ENCODE measurements at regions not wholly inside any gene's neighbourhood (a gene's known extent, or its start where the extent isn't known, plus 50 kb on each side); places are given as distances from the start of the nearest gene placed in this dataset.

- peaks cover 0 to 37% (median 17%) of the 10 kb centered on the region in 3 experiments; a peak in 6 of 7 replicates for H3K36me3 Mint-ChIP-seq (ENCODE audit: insufficient read depth in 1 of 3, low read depth in 3 of 3)
Measured at GRCh38 chr2:234739061-234739460, 212.8 kb upstream of the SH3BP4 start.

More at GRCh38 chr2:234739061-234739460, 212.8 kb upstream of the SH3BP4 start:
- H3K23me2 ChIP-seq (ENCODE audit: insufficient read length, low read depth, low read length, poor library complexity, severe bottlenecking): no peaks in the 10 kb centered on the region
- H3K4me1 ChIP-seq (ENCODE audit: insufficient read depth, low read length): no peaks in the 10 kb centered on the region
- Mint-ChIP-seq H3K4me3 (no peak overlapping the region), H3K4me1 (peaks cover 18 to 31% of the 10 kb centered on the region in 2 experiments), H3K27ac (no peak overlapping the region), H3K9me3 (peaks cover 17 to 25% of the 10 kb centered on the region in 2 experiments), H3K27me3 (ENCODE audit: low read depth) (peaks cover 2% of the 10 kb centered on the region; the same call in 1 of the 2 replicates)
- no peak overlapping the region for H2BK20ac ChIP-seq (ENCODE audit: low read depth, low read length, poor library complexity, severe bottlenecking)
- no peaks in the 10 kb centered on the region for H3K79me2 ChIP-seq (ENCODE audit: insufficient read depth, low read length)
- no peak overlapping the region for H4K91ac ChIP-seq (ENCODE audit: insufficient read length, low read depth, low read length)
- H3K23ac ChIP-seq (ENCODE audit: insufficient read length, low read depth, low read length): no peak overlapping the region
- H2BK5ac ChIP-seq (ENCODE audit: insufficient read length, low read length): no peak overlapping the region
- H2BK12ac ChIP-seq (ENCODE audit: insufficient read length, low read depth, low read length): no peak overlapping the region
- H2AK5ac ChIP-seq (ENCODE audit: insufficient read length, low read length): no peak overlapping the region
- H3K27ac ChIP-seq (ENCODE audit: insufficient read length, low read depth, low read length): no peak overlapping the region
- no peak overlapping the region for H3K14ac ChIP-seq (ENCODE audit: insufficient read depth, low read length)
- no peak overlapping the region for H2AFZ ChIP-seq (ENCODE audit: low read length)
- no peak overlapping the region for H4K5ac ChIP-seq (ENCODE audit: insufficient read length, low read depth, low read length)
- no peak for DNase-seq
- no peaks in the 10 kb centered on the region for H4K20me1 ChIP-seq (ENCODE audit: control insufficient read depth, insufficient read depth, insufficient read length)
- no peak overlapping the region for H3K4me2 ChIP-seq (ENCODE audit: insufficient read depth, insufficient read length, low read length)
- no peak for TF ChIP-seq CTCF (conservative IDR thresholded peaks at IDR 0.05)
- H3K18ac ChIP-seq (ENCODE audit: insufficient read length, low read depth, low read length): no peak overlapping the region
- H3K9me3 ChIP-seq (ENCODE audit: control insufficient read depth, low read depth, low read length): no peaks in the 10 kb centered on the region
- H3K4ac ChIP-seq (ENCODE audit: low read depth, low read length): no peak overlapping the region
- H3K79me1 ChIP-seq (ENCODE audit: insufficient read depth, low read depth, low read length, poor library complexity, severe bottlenecking): no peaks in the 10 kb centered on the region
- no peak overlapping the region for H4K8ac ChIP-seq (replicated peaks; ENCODE audit: insufficient read length, low read depth, low read length)
- H3K9ac ChIP-seq (ENCODE audit: extremely low read depth, insufficient read length, low read length): no peak overlapping the region
- no peaks in the 10 kb centered on the region for H3K27me3 ChIP-seq (ENCODE audit: insufficient read depth, low read length)
- no peak overlapping the region for H2BK15ac ChIP-seq (ENCODE audit: low read depth, low read length)
- H3K56ac ChIP-seq (ENCODE audit: insufficient read length, low read depth, low read length): no peak overlapping the region
- H3T11ph ChIP-seq (ENCODE audit: low read length): no peak overlapping the region
- H2BK120ac ChIP-seq (ENCODE audit: low read depth, low read length, poor library complexity, severe bottlenecking): no peak overlapping the region
